ENCODE measurements at regions not wholly inside any gene's neighbourhood (a gene's known extent, or its start where the extent isn't known, plus 50 kb on each side); places are given as distances from the start of the nearest gene placed in this dataset.

DNA sequence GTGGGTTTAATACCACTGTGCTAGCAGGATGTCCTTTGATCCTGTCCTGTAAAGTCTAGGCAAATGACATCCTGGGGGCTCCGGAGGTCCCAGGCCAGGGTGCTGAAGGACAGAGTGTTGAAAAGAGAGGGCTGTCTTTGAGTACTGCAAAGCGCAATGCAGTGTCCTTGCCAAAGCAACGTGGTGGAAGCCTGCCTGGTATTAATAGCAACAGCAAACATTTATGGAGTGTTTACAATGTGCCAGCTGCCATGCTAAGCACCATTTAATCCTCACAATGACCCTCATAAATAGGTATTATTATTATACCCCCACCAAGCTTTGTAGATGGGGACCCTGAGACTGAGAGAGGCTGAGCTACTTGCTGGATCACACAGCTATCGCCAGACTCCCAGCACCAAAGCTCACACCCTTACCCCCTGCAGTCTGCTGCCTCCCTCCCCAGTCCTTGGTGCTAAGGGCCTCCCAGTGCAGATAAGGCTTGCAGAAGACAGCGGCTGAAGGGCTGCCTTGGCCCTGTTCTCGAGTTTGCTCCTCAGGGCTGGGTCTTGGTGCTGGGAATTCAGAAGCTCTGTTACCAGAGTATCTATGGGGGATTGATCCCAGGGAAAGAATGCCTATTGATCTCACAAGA, 427.7 kb downstream of the FUT8 start:
- H3K27me3 ChIP-seq (ENCODE audit: low read length), result no peaks in the 10 kb centered on the region; the same call in 1 of the 2 replicates
- no peaks in the 10 kb centered on the region for H3K36me3 ChIP-seq (ENCODE audit: low read length)
- TF ChIP-seq, protein P1, sequence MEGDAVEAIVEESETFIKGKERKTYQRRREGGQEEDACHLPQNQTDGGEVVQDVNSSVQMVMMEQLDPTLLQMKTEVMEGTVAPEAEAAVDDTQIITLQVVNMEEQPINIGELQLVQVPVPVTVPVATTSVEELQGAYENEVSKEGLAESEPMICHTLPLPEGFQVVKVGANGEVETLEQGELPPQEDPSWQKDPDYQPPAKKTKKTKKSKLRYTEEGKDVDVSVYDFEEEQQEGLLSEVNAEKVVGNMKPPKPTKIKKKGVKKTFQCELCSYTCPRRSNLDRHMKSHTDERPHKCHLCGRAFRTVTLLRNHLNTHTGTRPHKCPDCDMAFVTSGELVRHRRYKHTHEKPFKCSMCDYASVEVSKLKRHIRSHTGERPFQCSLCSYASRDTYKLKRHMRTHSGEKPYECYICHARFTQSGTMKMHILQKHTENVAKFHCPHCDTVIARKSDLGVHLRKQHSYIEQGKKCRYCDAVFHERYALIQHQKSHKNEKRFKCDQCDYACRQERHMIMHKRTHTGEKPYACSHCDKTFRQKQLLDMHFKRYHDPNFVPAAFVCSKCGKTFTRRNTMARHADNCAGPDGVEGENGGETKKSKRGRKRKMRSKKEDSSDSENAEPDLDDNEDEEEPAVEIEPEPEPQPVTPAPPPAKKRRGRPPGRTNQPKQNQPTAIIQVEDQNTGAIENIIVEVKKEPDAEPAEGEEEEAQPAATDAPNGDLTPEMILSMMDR (IDR thresholded peaks at IDR 0.05; ENCODE audit: insufficient read depth, low read length, poor library complexity, severe bottlenecking), result no peak
- TF ChIP-seq EZH2phosphoT487 (conservative IDR thresholded peaks at IDR 0.05; ENCODE audit: low read length), result no peak
- no peak overlapping the region for H3K4me3 ChIP-seq (ENCODE audit: insufficient read depth, low read length, poor library complexity, severe bottlenecking)
- H3K79me2 ChIP-seq (ENCODE audit: insufficient read depth, low read length), result no peaks in the 10 kb centered on the region
- no peak overlapping the region for H3K9ac ChIP-seq (ENCODE audit: low read length)
- H3K9me2 ChIP-seq (replicated peaks; ENCODE audit: insufficient read depth, low read length), result no peaks in the 10 kb centered on the region
- H2AFZ ChIP-seq (ENCODE audit: low read depth, low read length, severe bottlenecking), result no peak overlapping the region
- H3K9me3 ChIP-seq (ENCODE audit: insufficient read depth, low read length), result no peaks in the 10 kb centered on the region
- no peak overlapping the region for H3K4me2 ChIP-seq (ENCODE audit: low read depth, low read length, poor library complexity, severe bottlenecking)
- no peaks in the 10 kb centered on the region for H4K20me1 ChIP-seq (ENCODE audit: low read depth, low read length)
- no peaks in the 10 kb centered on the region for H3F3A ChIP-seq (ENCODE audit: insufficient read depth)
- no peak overlapping the region for H3K27ac ChIP-seq (ENCODE audit: low read depth, low read length)

DNA sequence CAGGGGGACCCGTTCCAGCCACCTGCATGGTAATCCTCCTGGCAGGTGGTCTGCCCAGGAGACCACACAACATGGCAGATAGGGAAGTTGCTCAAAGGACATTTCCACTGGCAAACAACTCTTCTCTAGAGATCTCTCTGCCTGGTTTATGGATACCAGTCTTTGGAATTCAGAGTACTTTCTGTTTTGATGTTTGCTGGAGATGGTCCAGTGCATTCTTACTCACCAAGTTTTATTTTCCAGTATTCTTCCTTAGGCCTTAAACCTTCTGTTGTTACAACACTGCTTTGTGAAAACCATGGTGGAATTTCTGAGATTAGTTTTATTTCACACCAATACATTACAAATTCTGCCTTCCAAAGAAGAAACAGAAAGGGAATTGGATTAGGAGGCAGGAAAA, 428.3 kb downstream of the FUT8 start:
- Histone ChIP-seq H3K9me2 (replicated peaks; ENCODE audit: insufficient read depth, low read length) (no peaks in the 10 kb centered on the region), H3K36me3 (ENCODE audit: low read length) (no peaks in the 10 kb centered on the region), H4K20me1 (ENCODE audit: low read depth, low read length) (no peaks in the 10 kb centered on the region), H3K4me3 (ENCODE audit: insufficient read depth, low read length, poor library complexity, severe bottlenecking) (no peak overlapping the region), H3K79me2 (ENCODE audit: insufficient read depth, low read length) (no peaks in the 10 kb centered on the region), H3K27me3 (ENCODE audit: low read length) (no peaks in the 10 kb centered on the region; the same call in 1 of the 2 replicates), H3F3A (ENCODE audit: insufficient read depth) (no peaks in the 10 kb centered on the region), H3K27ac (ENCODE audit: low read depth, low read length) (no peak overlapping the region), H3K9ac (ENCODE audit: low read length) (no peak overlapping the region), H3K4me2 (ENCODE audit: low read depth, low read length, poor library complexity, severe bottlenecking) (no peak overlapping the region), H2AFZ (ENCODE audit: low read depth, low read length, severe bottlenecking) (no peak overlapping the region), H3K9me3 (ENCODE audit: insufficient read depth, low read length) (no peaks in the 10 kb centered on the region)
- TF ChIP-seq EZH2phosphoT487 (conservative IDR thresholded peaks at IDR 0.05; ENCODE audit: low read length), result no peak
- TF ChIP-seq, protein P1 (IDR thresholded peaks at IDR 0.05; ENCODE audit: insufficient read depth, low read length, poor library complexity, severe bottlenecking), result no peak

DNA sequence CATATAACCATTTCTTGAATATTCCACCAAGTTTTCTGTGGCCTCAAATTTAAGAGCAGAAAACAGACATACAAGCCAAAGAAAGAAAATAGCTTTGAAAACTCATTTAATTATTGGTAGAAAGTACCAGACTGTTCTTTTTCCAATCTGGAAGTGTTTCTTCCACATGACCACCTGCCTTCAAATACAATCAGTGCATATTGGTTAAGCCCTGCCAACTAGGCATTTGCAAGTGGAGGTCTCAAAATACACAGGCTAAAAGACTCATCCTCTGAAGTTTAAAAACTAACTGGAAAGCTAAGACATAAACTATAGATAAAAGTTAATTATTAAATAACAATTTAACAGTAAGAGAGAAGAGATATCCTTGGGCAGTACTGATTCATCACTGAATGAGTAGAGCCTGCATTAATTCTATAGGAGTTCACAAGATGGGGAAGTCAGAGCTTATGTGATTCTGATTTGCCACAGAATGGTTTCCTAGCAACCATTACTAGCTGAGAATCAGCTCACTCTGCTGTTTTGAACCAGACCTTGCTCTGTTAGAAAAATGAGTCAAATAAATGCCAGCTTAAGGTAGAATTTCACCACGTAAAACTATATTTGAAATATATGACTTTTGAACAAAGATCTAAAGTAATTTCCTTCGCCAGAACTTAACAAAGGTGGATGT, 433.8 kb downstream of the FUT8 start:
- no peak overlapping the region for H3K27ac ChIP-seq (ENCODE audit: low read depth, low read length)
- no peaks in the 10 kb centered on the region for H4K20me1 ChIP-seq (ENCODE audit: low read depth, low read length)
- H3K79me2 ChIP-seq (ENCODE audit: insufficient read depth, low read length), result no peaks in the 10 kb centered on the region
- H3K9me3 ChIP-seq (ENCODE audit: insufficient read depth, low read length), result no peaks in the 10 kb centered on the region
- no peaks in the 10 kb centered on the region; the same call in 1 of the 2 replicates for H3K27me3 ChIP-seq (ENCODE audit: low read length)
- H2AFZ ChIP-seq (ENCODE audit: low read depth, low read length, severe bottlenecking), result no peak overlapping the region
- no peak overlapping the region for H3K4me3 ChIP-seq (ENCODE audit: insufficient read depth, low read length, poor library complexity, severe bottlenecking)
- H3F3A ChIP-seq (ENCODE audit: insufficient read depth), result no peaks in the 10 kb centered on the region
- no peaks in the 10 kb centered on the region for H3K9me2 ChIP-seq (replicated peaks; ENCODE audit: insufficient read depth, low read length)
- H3K9ac ChIP-seq (ENCODE audit: low read length), result no peak overlapping the region
- H3K4me2 ChIP-seq (ENCODE audit: low read depth, low read length, poor library complexity, severe bottlenecking), result no peak overlapping the region
- TF ChIP-seq EZH2phosphoT487 (conservative IDR thresholded peaks at IDR 0.05; ENCODE audit: low read length), result no peak
- H3K36me3 ChIP-seq (ENCODE audit: low read length), result no peaks in the 10 kb centered on the region

Data from SU-DHL-6 (cell line).